Body of pancreas (tissue), 4 donors: ENCODE measurements at regions not wholly inside any gene's neighbourhood (a gene's known extent, or its start where the extent isn't known, plus 50 kb on each side); places are given as distances from the start of the nearest gene placed in this dataset.

Source experiments
- ATAC-seq: fragments of 150-250 bp; one replicate; pipeline ENCODE4 v1.9.1; 2016
- DNase-seq, 4 donors: peaks; one replicate each; pipeline ENCODE4 v3.0.0-alpha.2; 2019
- H3K27ac ChIP-seq, 4 donors: fragments of 200-600 bp; sonication (generic); 1 replicate in 3 of 4; 2 replicates in 1 of 4; pipeline versions ENCODE4 v1.5.1 to v1.6.1; 2016 to 2019; ENCODE audit warnings: mild to moderate bottlenecking in 1 of 4, mixed read lengths in 1 of 4, moderate library complexity in 1 of 4
- H3K27me3 ChIP-seq, 2 donors: fragments of 200-600 bp; sonication (generic); one replicate each; pipeline ENCODE4 v1.6.0; 2016; ENCODE audit warnings: mild to moderate bottlenecking in 1 of 2
- H3K36me3 ChIP-seq, 2 donors: fragments of 200-600 bp; sonication (generic); replicated peaks in 1 of 2; 2 replicates each; pipeline ENCODE4 v1.5.1; 2016; ENCODE audit warnings: low read depth in 2 of 2; ENCODE audit not compliant: insufficient read depth in 1 of 2
- H3K4me1 ChIP-seq: fragments of 200-600 bp; sonication (generic); one replicate; pipeline ENCODE4 v1.6.0; 2016
- H3K4me3 ChIP-seq, 2 donors: fragments of 200-600 bp; sonication (generic); 1 replicate in 1 of 2; 2 replicates in 1 of 2; pipeline ENCODE4 v1.5.1; 2016 to 2019
- H3K9me3 ChIP-seq, 3 donors: fragments of 200-600 bp; sonication (generic); 1 replicate in 2 of 3; 2 replicates in 1 of 3; pipeline ENCODE4 v1.5.1; 2016
- POLR2A ChIP-seq, 3 donors: fragments of 450-650 bp; IDR thresholded peaks; one replicate each; pipeline ENCODE4 v1.6.1; 2016; ENCODE audit warnings: antibody characterized with exemption in 3 of 3, mild to moderate bottlenecking in 2 of 3
- WGBS, 2 donors: methylation state at CpG; one replicate each; pipeline ENCODE4 v1.1.5; 2017; 5-methylcytosine and 5-hydroxymethylcytosine counted together
- intact Hi-C: fragments of 100-400 bp; cut with DNase I; formaldehyde crosslinking; loops from one replicate; pipeline ENCODE4 v1.15.1; 2023
- TF ChIP-seq, protein P1 (sequence below), 7 experiments: fragments of 450-650 bp in 4 of 7; fragments of 200-600 bp in 3 of 7; sonication (generic) in 3 of 7; IDR thresholded peaks; one replicate each; pipeline ENCODE4 v1.5.1; 2016 to 2019; ENCODE audit warnings: antibody characterized with exemption in 7 of 7

DNA sequence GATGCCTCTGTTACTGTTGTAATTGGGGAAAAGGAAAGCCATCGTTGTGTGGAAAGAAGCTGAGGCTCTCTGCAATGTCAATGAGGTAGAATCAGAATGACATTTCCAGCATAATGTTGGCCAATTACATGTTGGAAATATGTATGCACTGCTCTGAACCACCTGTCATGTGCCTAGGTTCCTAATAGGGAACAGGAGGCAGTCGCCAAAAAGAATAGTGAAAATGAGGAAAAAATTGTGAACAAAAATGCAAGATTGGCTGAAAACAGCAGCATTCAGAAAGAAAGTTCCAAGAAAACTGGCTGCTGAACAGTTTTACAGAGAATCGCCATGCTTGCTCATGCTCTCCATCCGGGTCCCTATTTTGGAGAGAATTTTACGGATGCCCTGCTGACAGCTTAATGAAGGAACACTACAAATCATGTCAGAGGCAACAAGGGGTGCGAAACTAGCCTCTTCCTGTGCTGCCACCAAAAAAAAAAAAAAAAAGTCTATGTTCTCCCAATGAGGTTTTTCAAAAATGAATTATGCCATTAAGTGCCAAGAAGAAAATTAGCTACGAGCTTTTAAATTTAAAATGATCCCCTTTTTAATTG lies 305.9 kb upstream of the ARRDC4 start:
- ATAC-seq: no peak
- DNase-seq: no peak
- Histone ChIP-seq H3K27me3 (peaks cover 0 to 10% of the 10 kb centered on the region in 2 donors), H3K4me1 (peaks cover 8% of the 10 kb centered on the region), H3K36me3 (no peaks in the 10 kb centered on the region), H3K9me3 (no peaks in the 10 kb centered on the region), H3K4me3 (no peak overlapping the region), H3K27ac (no peak overlapping the region)
- 30 to 40% methylated on average over 7 of the region's 7 CpGs for WGBS, 2 donors
- intact Hi-C loops: no loop called here
- no peak for TF ChIP-seq POLR2A (IDR thresholded peaks at IDR 0.05)
- TF ChIP-seq, protein P1, sequence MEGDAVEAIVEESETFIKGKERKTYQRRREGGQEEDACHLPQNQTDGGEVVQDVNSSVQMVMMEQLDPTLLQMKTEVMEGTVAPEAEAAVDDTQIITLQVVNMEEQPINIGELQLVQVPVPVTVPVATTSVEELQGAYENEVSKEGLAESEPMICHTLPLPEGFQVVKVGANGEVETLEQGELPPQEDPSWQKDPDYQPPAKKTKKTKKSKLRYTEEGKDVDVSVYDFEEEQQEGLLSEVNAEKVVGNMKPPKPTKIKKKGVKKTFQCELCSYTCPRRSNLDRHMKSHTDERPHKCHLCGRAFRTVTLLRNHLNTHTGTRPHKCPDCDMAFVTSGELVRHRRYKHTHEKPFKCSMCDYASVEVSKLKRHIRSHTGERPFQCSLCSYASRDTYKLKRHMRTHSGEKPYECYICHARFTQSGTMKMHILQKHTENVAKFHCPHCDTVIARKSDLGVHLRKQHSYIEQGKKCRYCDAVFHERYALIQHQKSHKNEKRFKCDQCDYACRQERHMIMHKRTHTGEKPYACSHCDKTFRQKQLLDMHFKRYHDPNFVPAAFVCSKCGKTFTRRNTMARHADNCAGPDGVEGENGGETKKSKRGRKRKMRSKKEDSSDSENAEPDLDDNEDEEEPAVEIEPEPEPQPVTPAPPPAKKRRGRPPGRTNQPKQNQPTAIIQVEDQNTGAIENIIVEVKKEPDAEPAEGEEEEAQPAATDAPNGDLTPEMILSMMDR (IDR thresholded peaks at IDR 0.05): no peak

GRCh38 chr15:97661796-97662195 lies 298.7 kb upstream of the ARRDC4 start:
- intact Hi-C loops: no loop called here
- no peaks in the 10 kb centered on the region for H3K36me3 ChIP-seq
- H3K9me3 ChIP-seq: no peaks in the 10 kb centered on the region
- H3K4me1 ChIP-seq: no peaks in the 10 kb centered on the region
- ATAC-seq (no peak), DNase-seq (no peak)
- no peak overlapping the region for H3K4me3 ChIP-seq
- 64 to 72% methylated on average over 3 of the region's 3 CpGs for WGBS, 2 donors
- TF ChIP-seq, protein P1 (IDR thresholded peaks at IDR 0.05): no peak
- no peak for TF ChIP-seq POLR2A (IDR thresholded peaks at IDR 0.05)
- no peak overlapping the region for H3K27ac ChIP-seq
- no peaks in the 10 kb centered on the region for H3K27me3 ChIP-seq

DNA sequence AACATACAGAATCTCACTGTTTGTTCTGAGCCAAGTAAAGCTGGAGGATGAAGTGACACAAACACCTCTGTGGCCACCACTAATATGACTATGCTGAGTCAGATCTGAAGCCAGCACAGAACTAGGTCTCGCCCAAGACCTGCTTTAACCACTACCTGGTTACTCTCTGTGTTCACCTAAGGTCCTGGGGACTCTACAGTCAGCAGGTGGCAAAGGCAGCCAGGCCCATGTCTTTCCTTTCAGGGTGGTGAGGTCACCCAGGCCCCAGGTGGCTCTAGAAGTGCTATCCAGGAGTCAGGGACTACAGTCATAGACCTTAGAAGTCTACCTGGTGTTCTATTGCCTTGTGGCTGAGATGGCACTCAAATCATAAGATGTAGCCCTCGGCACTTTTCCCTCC lies 287.9 kb upstream of the ARRDC4 start:
- intact Hi-C loops: no loop called here
- Histone ChIP-seq H3K27me3 (no peaks in the 10 kb centered on the region), H3K4me3 (no peak overlapping the region), H3K9me3 (no peaks in the 10 kb centered on the region), H3K27ac (no peak overlapping the region), H3K4me1 (no peaks in the 10 kb centered on the region), H3K36me3 (no peaks in the 10 kb centered on the region)
- DNase-seq: no peak
- TF ChIP-seq POLR2A (IDR thresholded peaks at IDR 0.05): no peak
- TF ChIP-seq, protein P1 (IDR thresholded peaks at IDR 0.05): no peak
- ATAC-seq: no peak
- 37 to 84% methylated on average over 2 of the region's 2 CpGs for WGBS, 2 donors

GRCh38 chr15:97678656-97679055 lies 281.8 kb upstream of the ARRDC4 start:
- TF ChIP-seq, protein P1 (IDR thresholded peaks at IDR 0.05): no peak
- TF ChIP-seq POLR2A (IDR thresholded peaks at IDR 0.05): no peak
- no peak overlapping the region for H3K27ac ChIP-seq
- no peak for DNase-seq
- 26 to 53% methylated on average over 2 of the region's 2 CpGs for WGBS, 2 donors
- no peak for ATAC-seq
- H3K4me1 ChIP-seq: no peaks in the 10 kb centered on the region
- no peaks in the 10 kb centered on the region for H3K9me3 ChIP-seq
- no peaks in the 10 kb centered on the region for H3K27me3 ChIP-seq
- no peaks in the 10 kb centered on the region for H3K36me3 ChIP-seq
- no peak overlapping the region for H3K4me3 ChIP-seq
- intact Hi-C loops: no loop called here

GRCh38 chr15:97679106-97679688 lies 281.3 kb upstream of the ARRDC4 start:
- WGBS, 2 donors: 48 to 61% methylated on average over 6 of the region's 6 CpGs
- H3K4me3 ChIP-seq: no peak overlapping the region

More at GRCh38 chr15:97679106-97679688, 281.3 kb upstream of the ARRDC4 start:
- intact Hi-C loops: no loop called here
- TF ChIP-seq POLR2A (IDR thresholded peaks at IDR 0.05): no peak
- TF ChIP-seq, protein P1 (IDR thresholded peaks at IDR 0.05): no peak
- Histone ChIP-seq H3K36me3 (no peaks in the 10 kb centered on the region), H3K9me3 (no peaks in the 10 kb centered on the region), H3K27ac (no peak overlapping the region), H3K27me3 (no peaks in the 10 kb centered on the region), H3K4me1 (no peaks in the 10 kb centered on the region)
- no peak for ATAC-seq
- no peak for DNase-seq
